Left lung (tissue), 4 donors: ENCODE measurements at regions not wholly inside any gene's neighbourhood (a gene's known extent, or its start where the extent isn't known, plus 50 kb on each side); places are given as distances from the start of the nearest gene placed in this dataset.

ENCODE experiments used
- ATAC-seq: fragments of 200-7000 bp; cut with Tn5 transposase; one replicate; pipeline ENCODE4 v1.9.1; 2020; ENCODE audit warnings: moderate library complexity
- DNase-seq, 4 donors: peaks; one replicate each; pipeline ENCODE4 v3.0.0-alpha.2; 2013 to 2020
- H3K27ac ChIP-seq, 2 donors: fragments of 200-600 bp; sonication (generic) in 1 of 2; one replicate each; pipeline versions ENCODE4 v1.5.0 to v1.8.0; 2020 to 2021
- H3K27me3 ChIP-seq, 2 donors: fragments of 200-600 bp; sonication (generic) in 1 of 2; one replicate each; pipeline versions ENCODE4 v1.5.0 to v1.8.0; 2020 to 2021
- H3K36me3 ChIP-seq, 2 donors: fragments of 200-600 bp; sonication (generic) in 1 of 2; one replicate each; pipeline versions ENCODE4 v1.5.0 to v1.8.0; 2020 to 2021
- H3K4me1 ChIP-seq, 2 donors: fragments of 200-600 bp; one replicate each; pipeline ENCODE4 v1.8.0; 2021
- H3K4me3 ChIP-seq, 2 donors: fragments of 200-600 bp; sonication (generic) in 1 of 2; one replicate each; pipeline versions ENCODE4 v1.5.0 to v1.8.0; 2020 to 2021; ENCODE audit warnings: mild to moderate bottlenecking in 1 of 2
- H3K9me3 ChIP-seq, 2 donors: fragments of 200-600 bp; sonication (generic) in 1 of 2; one replicate each; pipeline versions ENCODE4 v1.5.0 to v1.8.0; 2020 to 2021
- CTCF ChIP-seq, 2 donors: fragments of 200-600 bp; sonication (generic) in 1 of 2; IDR thresholded peaks; one replicate each; pipeline versions ENCODE4 v1.5.0 to v1.8.0; 2021; ENCODE audit warnings: antibody characterized with exemption in 2 of 2
- intact Hi-C, 2 donors: fragments of 100-400 bp; cut with DNase I; formaldehyde crosslinking; loops; one replicate each; pipeline versions ENCODE4 v1.11.2 to v1.14.2; 2022
- donor health status: DM: no; HTN: yes; CAD: no.
- donor health status: DM: no; HTN: no; CAD: no.

GRCh38 chr10:105908701-105909100 lies 1255.8 kb downstream of the SORCS1 start:
- Histone ChIP-seq H3K27ac (no peak overlapping the region), H3K27me3 (no peaks in the 10 kb centered on the region), H3K9me3 (no peaks in the 10 kb centered on the region), H3K4me3 (no peak overlapping the region), H3K4me1 (no peaks in the 10 kb centered on the region), H3K36me3 (no peaks in the 10 kb centered on the region)
- TF ChIP-seq CTCF (IDR thresholded peaks at IDR 0.05) = no peak
- DNase-seq = no peak
- ATAC-seq = no peak
- intact Hi-C loops = no loop called here

GRCh38 chr10:105885495-105885894 lies 1244.4 kb downstream of the SORCS3 start:
- no peaks in the 10 kb centered on the region for H3K36me3 ChIP-seq
- TF ChIP-seq CTCF (IDR thresholded peaks at IDR 0.05) = no peak
- H3K27ac ChIP-seq = no peak overlapping the region
- H3K9me3 ChIP-seq = peaks cover 0 to 18% of the 10 kb centered on the region in 2 donors
- no peaks in the 10 kb centered on the region for H3K4me1 ChIP-seq
- intact Hi-C loops = no loop called here
- ATAC-seq (no peak), DNase-seq (no peak)
- no peaks in the 10 kb centered on the region for H3K27me3 ChIP-seq
- H3K4me3 ChIP-seq = no peak overlapping the region

- no peak for TF ChIP-seq CTCF (IDR thresholded peaks at IDR 0.05)
Measured at GRCh38 chr10:105879401-105879800, 1238.3 kb downstream of the SORCS3 start.

GRCh38 chr10:105875050-105875449 lies 1234.0 kb downstream of the SORCS3 start:
- H3K4me3 ChIP-seq = no peak overlapping the region
- no peaks in the 10 kb centered on the region for H3K27me3 ChIP-seq
- TF ChIP-seq CTCF (IDR thresholded peaks at IDR 0.05) = no peak
- H3K9me3 ChIP-seq = peaks cover 0 to 18% of the 10 kb centered on the region in 2 donors
- no peak overlapping the region for H3K27ac ChIP-seq
- no peaks in the 10 kb centered on the region for H3K4me1 ChIP-seq
- ATAC-seq (no peak), DNase-seq (no peak)
- intact Hi-C loops = no loop called here
- H3K36me3 ChIP-seq = no peaks in the 10 kb centered on the region

More at GRCh38 chr10:105879401-105879800, 1238.3 kb downstream of the SORCS3 start:
- Histone ChIP-seq H3K4me3 (no peak overlapping the region), H3K9me3 (peaks cover 0 to 3% of the 10 kb centered on the region in 2 donors), H3K4me1 (no peaks in the 10 kb centered on the region), H3K27ac (no peak overlapping the region), H3K36me3 (no peaks in the 10 kb centered on the region), H3K27me3 (no peaks in the 10 kb centered on the region)
- ATAC-seq = no peak
- intact Hi-C loops = no loop called here
- peak in 1 of 4 donors; percentile 35 for DNase-seq

GRCh38 chr10:105872665-105873064 lies 1231.6 kb downstream of the SORCS3 start:
- no peak for DNase-seq
- no peaks in the 10 kb centered on the region for H3K36me3 ChIP-seq
- intact Hi-C loops = no loop called here
- no peak for ATAC-seq
- no peaks in the 10 kb centered on the region for H3K4me1 ChIP-seq
- H3K9me3 ChIP-seq = peaks cover 0 to 18% of the 10 kb centered on the region in 2 donors
- no peak for TF ChIP-seq CTCF (IDR thresholded peaks at IDR 0.05)
- H3K4me3 ChIP-seq = no peak overlapping the region
- no peaks in the 10 kb centered on the region for H3K27me3 ChIP-seq
- H3K27ac ChIP-seq = no peak overlapping the region
